Hepatocyte (in vitro differentiated cells): ENCODE measurements at regions not wholly inside any gene's neighbourhood (a gene's known extent, or its start where the extent isn't known, plus 50 kb on each side); places are given as distances from the start of the nearest gene placed in this dataset.

ENCODE experiments used
- DNase-seq: peaks from one replicate; pipeline ENCODE4 v3.0.0-alpha.2; 2016; ENCODE audit warnings: low spot score
- H2AFZ ChIP-seq: fragments of 200-600 bp; sonication (generic); 2 replicates; pipeline ENCODE4 v1.6.0; 2016; ENCODE audit warnings: antibody characterized with exemption, mild to moderate bottlenecking
- H3K27ac ChIP-seq: fragments of 200-600 bp; sonication (generic); 2 replicates; pipeline ENCODE4 v1.5.1; 2016; ENCODE audit warnings: mild to moderate bottlenecking
- H3K27me3 ChIP-seq: fragments of 200-600 bp; sonication (generic); 2 replicates; pipeline ENCODE4 v1.6.1; 2016
- H3K36me3 ChIP-seq: fragments of 200-600 bp; sonication (generic); replicated peaks from 2 replicates; pipeline ENCODE4 v1.5.1; 2016; ENCODE audit warnings: low read depth; ENCODE audit not compliant: insufficient read depth
- H3K4me1 ChIP-seq: fragments of 200-600 bp; sonication (generic); 2 replicates; pipeline ENCODE4 v1.5.1; 2016; ENCODE audit warnings: mild to moderate bottlenecking, moderate library complexity; ENCODE audit not compliant: insufficient read depth
- H3K4me2 ChIP-seq: fragments of 200-600 bp; sonication (generic); 2 replicates; pipeline ENCODE4 v1.6.0; 2016
- H3K4me3 ChIP-seq: fragments of 200-600 bp; sonication (generic); 2 replicates; pipeline ENCODE4 v1.5.1; 2016; ENCODE audit warnings: mild to moderate bottlenecking
- H3K79me2 ChIP-seq: fragments of 200-600 bp; sonication (generic); 2 replicates; pipeline ENCODE4 v1.6.0; 2017; ENCODE audit warnings: mild to moderate bottlenecking
- H3K9me2 ChIP-seq: fragments of 200-600 bp; sonication (generic); replicated peaks from 2 replicates; pipeline ENCODE4 v1.6.0; 2017; ENCODE audit warnings: mild to moderate bottlenecking; ENCODE audit not compliant: insufficient read depth
- H3K9me3 ChIP-seq: fragments of 200-600 bp; sonication (generic); 2 replicates; pipeline ENCODE4 v1.5.1; 2016; ENCODE audit warnings: low read depth, mild to moderate bottlenecking
- H4K20me1 ChIP-seq: fragments of 200-600 bp; sonication (generic); 2 replicates; pipeline ENCODE4 v1.6.0; 2016; ENCODE audit warnings: mild to moderate bottlenecking; ENCODE audit not compliant: insufficient read depth, poor library complexity, severe bottlenecking
- CTCF ChIP-seq: fragments of 200-600 bp; sonication (generic); IDR thresholded peaks from 2 replicates; pipeline ENCODE4 v1.5.1; 2016; ENCODE audit warnings: antibody characterized with exemption, mild to moderate bottlenecking; ENCODE audit not compliant: poor library complexity
- EZH2 ChIP-seq: fragments of 200-600 bp; sonication (generic); IDR thresholded peaks from 2 replicates; pipeline ENCODE4 v1.6.1; 2016; ENCODE audit warnings: antibody characterized with exemption, mild to moderate bottlenecking, borderline replicate concordance
- EZH2phosphoT487 ChIP-seq: fragments of 200-600 bp; sonication (generic); IDR thresholded peaks from one replicate; pipeline ENCODE4 v1.6.1; 2018; ENCODE audit warnings: antibody characterized with exemption, mild to moderate bottlenecking, low read depth, moderate library complexity; ENCODE audit not compliant: unreplicated experiment, severe bottlenecking
- WGBS: methylation state at CpG from one replicate; pipeline ENCODE4 v1.1.6; 2016; ENCODE audit warnings: low lambda C conversion rate; ENCODE audit errors: missing lambda C conversion rate; 5-methylcytosine and 5-hydroxymethylcytosine counted together

- Histone ChIP-seq H4K20me1 (no peaks in the 10 kb centered on the region), H3K4me1 (no peaks in the 10 kb centered on the region), H3K36me3 (no peaks in the 10 kb centered on the region), H3K9me3 (no peaks in the 10 kb centered on the region), H3K4me2 (no peak overlapping the region), H3K9me2 (no peaks in the 10 kb centered on the region), H3K4me3 (no peak overlapping the region), H3K79me2 (no peaks in the 10 kb centered on the region), H3K27me3 (peaks cover 2% of the 10 kb centered on the region), H2AFZ (no peak overlapping the region), H3K27ac (no peak overlapping the region)
- DNase-seq: no peak
- TF ChIP-seq EZH2phosphoT487 (no peak), CTCF (no peak), EZH2 (no peak)
- WGBS: 91% methylated on average over 4 of the region's 4 CpGs
These were observed 585.0 kb downstream of the KIF4B start for GRCh38 chr5:155598552-155598951.

DNA sequence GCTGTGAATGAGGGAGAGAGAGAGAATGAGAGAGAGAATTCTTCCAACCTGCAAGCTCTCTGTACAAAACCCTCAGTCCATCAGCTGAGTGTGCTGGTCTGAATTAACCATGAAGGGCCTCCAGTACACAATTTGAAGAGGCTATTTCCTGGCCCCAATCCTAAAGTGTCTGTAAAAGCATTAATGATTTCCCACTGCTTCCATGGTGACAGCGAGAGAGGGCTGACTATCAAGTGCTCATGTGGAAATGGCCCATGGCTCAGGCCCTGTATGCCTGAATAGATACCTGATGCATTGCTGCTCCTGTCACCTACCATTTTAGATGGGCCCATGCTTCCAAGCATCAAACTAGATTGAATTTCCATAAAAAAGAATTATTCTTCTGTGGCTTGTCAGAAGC lies 592.4 kb downstream of the KIF4B start:
- Histone ChIP-seq H3K4me2 (no peak overlapping the region), H3K27ac (no peak overlapping the region), H3K79me2 (no peaks in the 10 kb centered on the region), H3K27me3 (no peaks in the 10 kb centered on the region), H4K20me1 (no peaks in the 10 kb centered on the region), H3K36me3 (no peaks in the 10 kb centered on the region), H3K9me2 (no peaks in the 10 kb centered on the region), H2AFZ (no peak overlapping the region), H3K4me3 (no peak overlapping the region), H3K4me1 (no peaks in the 10 kb centered on the region), H3K9me3 (no peaks in the 10 kb centered on the region)
- DNase-seq: no peak
- 93% methylated on average over 1 of the region's 1 CpG for WGBS
- no peak for TF ChIP-seq CTCF

DNA sequence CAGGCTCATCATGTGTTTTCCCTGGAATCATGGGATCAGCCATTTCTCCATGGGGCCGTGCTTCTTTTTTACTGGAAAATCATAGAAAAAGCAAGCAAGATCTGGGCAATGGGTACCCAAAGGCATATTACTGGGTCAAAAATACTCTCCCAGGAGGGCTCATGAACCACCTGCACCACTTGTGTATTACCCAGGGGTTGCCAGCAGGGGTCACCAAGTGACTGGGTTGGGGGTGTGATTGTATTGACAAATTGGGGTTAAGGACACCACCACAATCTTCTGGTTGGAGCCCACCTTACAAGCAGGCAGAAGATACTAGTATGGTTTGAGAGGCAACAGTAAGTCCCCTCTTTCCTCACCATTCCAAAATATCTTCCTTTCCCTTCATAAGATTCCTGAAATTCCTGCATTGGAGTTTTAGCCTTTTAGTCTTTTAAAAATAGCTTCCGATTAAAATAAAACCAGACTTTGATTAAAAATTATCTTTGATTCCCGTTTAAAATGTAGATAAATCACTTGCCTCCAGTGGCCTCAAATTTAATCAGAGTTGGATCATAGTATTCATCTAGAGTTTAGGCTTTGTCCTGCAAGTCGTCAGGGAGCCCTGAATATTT lies 603.3 kb downstream of the KIF4B start:
- 60% methylated on average over 4 of the region's 4 CpGs for WGBS
- Histone ChIP-seq H3K4me2 (no peak overlapping the region), H3K9me3 (no peaks in the 10 kb centered on the region), H3K27ac (no peak overlapping the region), H3K4me3 (no peak overlapping the region), H4K20me1 (no peaks in the 10 kb centered on the region), H3K27me3 (no peaks in the 10 kb centered on the region), H3K36me3 (no peaks in the 10 kb centered on the region), H3K4me1 (no peaks in the 10 kb centered on the region), H2AFZ (no peak overlapping the region), H3K79me2 (no peaks in the 10 kb centered on the region), H3K9me2 (no peaks in the 10 kb centered on the region)
- peak; percentile 55 for TF ChIP-seq CTCF
- TF ChIP-seq EZH2: no peak
- peak; percentile 47 for DNase-seq

- Histone ChIP-seq H4K20me1 (no peaks in the 10 kb centered on the region), H3K36me3 (no peaks in the 10 kb centered on the region), H3K4me1 (no peaks in the 10 kb centered on the region), H3K4me3 (no peak overlapping the region), H3K79me2 (no peaks in the 10 kb centered on the region), H2AFZ (no peak overlapping the region), H3K9me3 (no peaks in the 10 kb centered on the region), H3K27ac (no peak overlapping the region), H3K9me2 (no peaks in the 10 kb centered on the region), H3K27me3 (no peaks in the 10 kb centered on the region), H3K4me2 (no peak overlapping the region)
- 76% methylated on average over 5 of the region's 5 CpGs for WGBS
- TF ChIP-seq EZH2 (no peak), EZH2phosphoT487 (no peak), CTCF (no peak)
- DNase-seq: no peak
These were observed 606.1 kb downstream of the KIF4B start for GRCh38 chr5:155619688-155620087.
